ENCODE measurements at regions not wholly inside any gene's neighbourhood (a gene's known extent, or its start where the extent isn't known, plus 50 kb on each side); places are given as distances from the start of the nearest gene placed in this dataset.

DNA sequence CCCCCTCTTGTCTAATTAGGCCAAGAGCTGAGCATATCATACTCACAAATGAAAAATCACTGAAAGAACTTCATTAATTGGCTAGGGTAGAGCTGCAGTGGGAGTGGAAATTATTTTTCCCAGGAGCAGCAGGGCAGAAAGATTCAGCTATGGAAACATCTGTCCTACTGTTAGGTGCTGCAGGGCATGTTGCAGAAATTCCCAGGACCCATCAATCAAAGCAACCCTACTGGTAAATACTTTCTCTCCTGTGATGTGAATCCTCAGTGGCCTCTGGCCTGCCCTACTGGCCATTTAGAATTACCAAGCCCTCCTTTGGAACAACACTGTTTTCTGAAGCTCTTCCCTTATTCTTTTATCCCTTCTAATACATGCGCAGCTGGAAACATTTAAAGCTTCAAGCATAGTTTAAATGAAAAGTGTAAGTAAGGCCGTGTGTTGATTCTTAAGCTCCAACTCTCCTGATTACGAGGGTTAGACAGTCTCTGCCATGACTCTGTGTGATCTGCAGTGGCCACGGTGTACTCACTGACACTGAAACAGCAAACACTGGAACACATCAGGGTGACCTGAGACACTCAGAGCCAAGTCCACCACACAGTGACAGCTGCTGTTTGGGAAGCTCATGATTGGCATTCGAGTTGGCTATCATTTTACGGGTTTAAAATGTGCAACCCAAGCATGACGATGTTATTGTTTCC lies 62.6 kb upstream of the TMCC3 start:
- no peaks in the 10 kb centered on the region for H3K79me2 ChIP-seq (ENCODE audit: control insufficient read depth, insufficient read depth, low read length)
- BruUV-seq (replicated peaks) = no TSS peak
- no peak overlapping the region for H2AFZ ChIP-seq (ENCODE audit: low read depth, low read length)
- ChIA-PET POLR2A (no interaction called here), CTCF (interaction anchor here (0.6 to 3.9 kb wide), 5 partner anchors 8 to 109 kb away, joined by 3 to 22 read pairs (median 4); no protein-coding TSS in a partner anchor)
- no peak overlapping the region for H3K9ac ChIP-seq (replicated peaks; ENCODE audit: extremely low read depth, insufficient read depth, low read length)
- H3K4me3 ChIP-seq (replicated peaks in 1 of 3; ENCODE audit: insufficient read depth in 1 of 3, low read depth in 1 of 3, low read length in 3 of 3) = no peak overlapping the region
- dilution Hi-C loops (cut with MboI; ENCODE audit: extremely low pct_ligation_motif_present, low sequenced_read_pairs) = no loop called here
- no peaks in the 10 kb centered on the region for H3K9me3 ChIP-seq (replicated peaks; ENCODE audit: control insufficient read depth, insufficient read depth, low read length)
- FAIRE-seq = no peak
- H3K27me3 ChIP-seq (ENCODE audit: control insufficient read depth in 2 of 2, insufficient read depth in 2 of 2, low read length in 2 of 2) = no peaks in the 10 kb centered on the region
- no peak overlapping the region for H3K27ac ChIP-seq (ENCODE audit: insufficient read depth, low read depth, low read length)
- no peak for DNase-seq (ENCODE audit: low read depth, low spot score)
- intact Hi-C loops (cut with micrococcal nuclease) = loop anchor here (5.0 to 10.0 kb wide), 2 partner anchors 159 to 502 kb away; partner anchors contain the start of genes FGD6 and VEZT
- H3K4me2 ChIP-seq (ENCODE audit: insufficient read depth, low read length) = no peak overlapping the region
- TF ChIP-seq POLR2AphosphoS5 (IDR thresholded peaks at IDR 0.05; ENCODE audit: insufficient read depth, low read depth, low read length) (no peak), EZH2 (IDR thresholded peaks at IDR 0.05; ENCODE audit: borderline replicate concordance, low read depth, low read length, severe bottlenecking) (no peak), GATA2 (IDR thresholded peaks at IDR 0.05; ENCODE audit: insufficient read depth, insufficient read length, low read depth, low read length) (no peak), POLR2A (IDR thresholded peaks at IDR 0.05; ENCODE audit: low read depth, low read length) (no peak), FOS (IDR thresholded peaks at IDR 0.05; ENCODE audit: borderline replicate concordance, insufficient read depth, low read length) (no peak), MYC (IDR thresholded peaks at IDR 0.05; ENCODE audit: low read depth, low read length) (no peak)
- TF ChIP-seq, protein P1, sequence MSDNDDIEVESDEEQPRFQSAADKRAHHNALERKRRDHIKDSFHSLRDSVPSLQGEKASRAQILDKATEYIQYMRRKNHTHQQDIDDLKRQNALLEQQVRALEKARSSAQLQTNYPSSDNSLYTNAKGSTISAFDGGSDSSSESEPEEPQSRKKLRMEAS (IDR thresholded peaks at IDR 0.05; ENCODE audit: insufficient read depth, insufficient read length) = no peak
- TF ChIP-seq, protein P2, sequence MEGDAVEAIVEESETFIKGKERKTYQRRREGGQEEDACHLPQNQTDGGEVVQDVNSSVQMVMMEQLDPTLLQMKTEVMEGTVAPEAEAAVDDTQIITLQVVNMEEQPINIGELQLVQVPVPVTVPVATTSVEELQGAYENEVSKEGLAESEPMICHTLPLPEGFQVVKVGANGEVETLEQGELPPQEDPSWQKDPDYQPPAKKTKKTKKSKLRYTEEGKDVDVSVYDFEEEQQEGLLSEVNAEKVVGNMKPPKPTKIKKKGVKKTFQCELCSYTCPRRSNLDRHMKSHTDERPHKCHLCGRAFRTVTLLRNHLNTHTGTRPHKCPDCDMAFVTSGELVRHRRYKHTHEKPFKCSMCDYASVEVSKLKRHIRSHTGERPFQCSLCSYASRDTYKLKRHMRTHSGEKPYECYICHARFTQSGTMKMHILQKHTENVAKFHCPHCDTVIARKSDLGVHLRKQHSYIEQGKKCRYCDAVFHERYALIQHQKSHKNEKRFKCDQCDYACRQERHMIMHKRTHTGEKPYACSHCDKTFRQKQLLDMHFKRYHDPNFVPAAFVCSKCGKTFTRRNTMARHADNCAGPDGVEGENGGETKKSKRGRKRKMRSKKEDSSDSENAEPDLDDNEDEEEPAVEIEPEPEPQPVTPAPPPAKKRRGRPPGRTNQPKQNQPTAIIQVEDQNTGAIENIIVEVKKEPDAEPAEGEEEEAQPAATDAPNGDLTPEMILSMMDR (IDR thresholded peaks at IDR 0.05; ENCODE audit: extremely low read depth in 1 of 2, insufficient read depth in 1 of 2, low read depth in 1 of 2, low read length in 2 of 2) = no peak
- H3K36me3 ChIP-seq (ENCODE audit: control insufficient read depth in 2 of 2, extremely low read depth in 1 of 2, insufficient read depth in 2 of 2, low read length in 2 of 2) = no peaks in the 10 kb centered on the region
- no peaks in the 10 kb centered on the region for H3K9me1 ChIP-seq (replicated peaks; ENCODE audit: control insufficient read depth, extremely low read depth, insufficient read depth, low read length)
- H3K4me1 ChIP-seq (ENCODE audit: control insufficient read depth, extremely low read depth, insufficient read depth, low read length) = peaks cover 23% of the 10 kb centered on the region
- no peaks in the 10 kb centered on the region for H4K20me1 ChIP-seq (replicated peaks; ENCODE audit: control insufficient read depth, extremely low read depth, insufficient read depth, low read length)
